MM.1S (cell line): ENCODE measurements at regions not wholly inside any gene's neighbourhood (a gene's known extent, or its start where the extent isn't known, plus 50 kb on each side); places are given as distances from the start of the nearest gene placed in this dataset.

Source experiments
- DNase-seq: peaks from one replicate; pipeline ENCODE4 v3.0.0-alpha.2; 2015
- H2AFZ ChIP-seq: fragments of 300-600 bp; sonication (generic); 2 replicates; pipeline ENCODE4 v1.6.0; 2016; ENCODE audit warnings: antibody characterized with exemption, low read length
- H3F3A ChIP-seq: fragments of 300-600 bp; sonication (generic); 2 replicates; pipeline ENCODE4 v1.6.1; 2016; ENCODE audit warnings: mild to moderate bottlenecking, antibody characterized with exemption, low read length, moderate library complexity, mixed read lengths; ENCODE audit not compliant: insufficient read depth
- H3K27ac ChIP-seq: fragments of 300-600 bp; sonication (generic); 2 replicates; pipeline ENCODE4 v1.5.1; 2016; ENCODE audit warnings: mild to moderate bottlenecking, low read length
- H3K27me3 ChIP-seq: fragments of 300-600 bp; sonication (generic); replicated peaks from 2 replicates; pipeline ENCODE4 v1.6.0; 2016; ENCODE audit warnings: low read length; ENCODE audit not compliant: insufficient read depth
- H3K36me3 ChIP-seq: fragments of 300-600 bp; sonication (generic); replicated peaks from 2 replicates; pipeline ENCODE4 v1.6.1; 2016; ENCODE audit warnings: mild to moderate bottlenecking, low read length, mixed read lengths; ENCODE audit not compliant: insufficient read depth
- H3K4me1 ChIP-seq: fragments of 300-600 bp; sonication (generic); 2 replicates; pipeline ENCODE4 v1.6.1; 2016; ENCODE audit warnings: low read length, mixed read lengths
- H3K4me2 ChIP-seq: fragments of 300-600 bp; sonication (generic); 2 replicates; pipeline ENCODE4 v1.6.0; 2016; ENCODE audit warnings: low read depth, low read length
- H3K4me3 ChIP-seq: fragments of 300-600 bp; sonication (generic); 2 replicates; pipeline ENCODE4 v1.5.1; 2016; ENCODE audit warnings: low read length, mixed read lengths
- H3K79me2 ChIP-seq: fragments of 300-600 bp; sonication (generic); 2 replicates; pipeline ENCODE4 v1.6.1; 2016; ENCODE audit warnings: mixed run types, low read length, mixed read lengths
- H3K9ac ChIP-seq: fragments of 300-600 bp; sonication (generic); 2 replicates; pipeline ENCODE4 v1.6.1; 2016; ENCODE audit warnings: low read length, mixed read lengths
- H3K9me2 ChIP-seq: fragments of 300-600 bp; sonication (generic); replicated peaks from 2 replicates; pipeline ENCODE4 v1.6.1; 2016; ENCODE audit warnings: mild to moderate bottlenecking, low read length, mixed read lengths; ENCODE audit not compliant: insufficient read depth
- H3K9me3 ChIP-seq: fragments of 300-600 bp; sonication (generic); replicated peaks from 2 replicates; pipeline ENCODE4 v1.6.1; 2016; ENCODE audit warnings: mild to moderate bottlenecking, low read length, mixed read lengths; ENCODE audit not compliant: insufficient read depth
- H4K20me1 ChIP-seq: fragments of 300-600 bp; sonication (generic); 2 replicates; pipeline ENCODE4 v1.6.1; 2016; ENCODE audit warnings: mild to moderate bottlenecking, low read length, moderate library complexity, mixed read lengths; ENCODE audit not compliant: insufficient read depth
- EZH2 ChIP-seq: fragments of 300-600 bp; sonication (generic); optimal IDR thresholded peaks from 2 replicates; pipeline ENCODE3; 2017; ENCODE audit warnings: low read depth, mild to moderate bottlenecking, antibody characterized with exemption, low read length, mixed read lengths
- EZH2phosphoT487 ChIP-seq: fragments of 300-600 bp; sonication (generic); IDR thresholded peaks from 2 replicates; pipeline ENCODE4 v1.6.1; 2018; ENCODE audit warnings: antibody characterized with exemption, low read length
- TF ChIP-seq, protein P1 (sequence below): fragments of 300-600 bp; sonication (generic); IDR thresholded peaks from 2 replicates; pipeline ENCODE4 v1.5.1; 2016; ENCODE audit warnings: antibody characterized with exemption, low read length, mixed read lengths

DNA sequence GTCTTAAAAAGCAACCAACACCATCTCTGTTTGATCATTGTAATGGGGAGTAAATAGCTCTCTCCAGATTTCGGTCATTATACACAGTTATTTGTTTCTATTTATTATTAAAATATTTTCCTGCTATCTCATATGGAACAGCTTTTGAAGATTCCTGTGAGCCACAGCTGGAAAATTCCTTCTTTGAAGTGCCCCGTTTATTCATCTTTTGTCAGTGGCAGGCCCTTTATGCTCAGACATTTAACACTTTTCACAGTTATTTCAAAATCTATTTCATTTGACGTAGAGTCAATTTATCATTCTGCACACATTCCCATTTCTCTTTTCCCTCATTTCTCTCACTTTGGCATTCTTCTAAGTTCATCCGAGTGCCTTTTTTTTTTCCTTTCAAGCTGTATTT, 245.9 kb upstream of the ELAC2 start:
- no peaks in the 10 kb centered on the region for H3F3A ChIP-seq
- H3K27ac ChIP-seq = no peak overlapping the region
- TF ChIP-seq EZH2 = no peak
- TF ChIP-seq, protein P1, sequence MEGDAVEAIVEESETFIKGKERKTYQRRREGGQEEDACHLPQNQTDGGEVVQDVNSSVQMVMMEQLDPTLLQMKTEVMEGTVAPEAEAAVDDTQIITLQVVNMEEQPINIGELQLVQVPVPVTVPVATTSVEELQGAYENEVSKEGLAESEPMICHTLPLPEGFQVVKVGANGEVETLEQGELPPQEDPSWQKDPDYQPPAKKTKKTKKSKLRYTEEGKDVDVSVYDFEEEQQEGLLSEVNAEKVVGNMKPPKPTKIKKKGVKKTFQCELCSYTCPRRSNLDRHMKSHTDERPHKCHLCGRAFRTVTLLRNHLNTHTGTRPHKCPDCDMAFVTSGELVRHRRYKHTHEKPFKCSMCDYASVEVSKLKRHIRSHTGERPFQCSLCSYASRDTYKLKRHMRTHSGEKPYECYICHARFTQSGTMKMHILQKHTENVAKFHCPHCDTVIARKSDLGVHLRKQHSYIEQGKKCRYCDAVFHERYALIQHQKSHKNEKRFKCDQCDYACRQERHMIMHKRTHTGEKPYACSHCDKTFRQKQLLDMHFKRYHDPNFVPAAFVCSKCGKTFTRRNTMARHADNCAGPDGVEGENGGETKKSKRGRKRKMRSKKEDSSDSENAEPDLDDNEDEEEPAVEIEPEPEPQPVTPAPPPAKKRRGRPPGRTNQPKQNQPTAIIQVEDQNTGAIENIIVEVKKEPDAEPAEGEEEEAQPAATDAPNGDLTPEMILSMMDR = no peak
- TF ChIP-seq EZH2phosphoT487 = no peak
- H3K36me3 ChIP-seq = no peaks in the 10 kb centered on the region
- H3K4me1 ChIP-seq = no peaks in the 10 kb centered on the region
- no peak overlapping the region for H3K4me3 ChIP-seq
- DNase-seq = no peak
- no peak overlapping the region for H2AFZ ChIP-seq
- H3K9me2 ChIP-seq = no peaks in the 10 kb centered on the region
- H3K9me3 ChIP-seq = no peaks in the 10 kb centered on the region
- H4K20me1 ChIP-seq = no peaks in the 10 kb centered on the region
- no peaks in the 10 kb centered on the region for H3K27me3 ChIP-seq
- H3K79me2 ChIP-seq = no peaks in the 10 kb centered on the region
- H3K4me2 ChIP-seq = no peak overlapping the region
- H3K9ac ChIP-seq = no peak overlapping the region

DNA sequence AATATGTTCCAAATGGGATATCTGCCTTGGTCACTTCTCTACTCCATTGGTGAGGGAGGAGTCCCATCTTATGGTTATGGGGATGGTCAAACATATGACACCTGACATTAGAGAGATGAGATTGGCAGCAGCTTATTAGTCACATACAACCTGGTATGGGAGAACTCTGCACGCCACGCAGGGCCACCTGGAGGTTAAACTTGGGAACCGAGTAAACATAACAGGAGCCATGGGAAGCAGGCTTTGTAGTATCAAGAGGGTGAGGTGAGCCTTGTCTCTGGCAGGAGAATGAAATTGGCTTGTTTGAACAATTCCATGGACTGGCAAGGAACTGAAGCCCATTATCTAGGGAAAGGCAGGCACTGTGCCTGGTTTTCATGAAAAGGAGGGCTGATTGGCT, 238.7 kb upstream of the ELAC2 start:
- TF ChIP-seq, protein P1 = no peak
- TF ChIP-seq EZH2 (no peak), EZH2phosphoT487 (no peak)
- Histone ChIP-seq H3K9me3 (no peaks in the 10 kb centered on the region), H2AFZ (no peak overlapping the region), H3K36me3 (no peaks in the 10 kb centered on the region), H4K20me1 (no peaks in the 10 kb centered on the region), H3K27ac (no peak overlapping the region), H3K9me2 (no peaks in the 10 kb centered on the region), H3K27me3 (no peaks in the 10 kb centered on the region), H3F3A (no peaks in the 10 kb centered on the region), H3K4me2 (no peak overlapping the region), H3K79me2 (no peaks in the 10 kb centered on the region), H3K4me3 (no peak overlapping the region), H3K4me1 (no peaks in the 10 kb centered on the region), H3K9ac (no peak overlapping the region)
- DNase-seq = no peak

DNA sequence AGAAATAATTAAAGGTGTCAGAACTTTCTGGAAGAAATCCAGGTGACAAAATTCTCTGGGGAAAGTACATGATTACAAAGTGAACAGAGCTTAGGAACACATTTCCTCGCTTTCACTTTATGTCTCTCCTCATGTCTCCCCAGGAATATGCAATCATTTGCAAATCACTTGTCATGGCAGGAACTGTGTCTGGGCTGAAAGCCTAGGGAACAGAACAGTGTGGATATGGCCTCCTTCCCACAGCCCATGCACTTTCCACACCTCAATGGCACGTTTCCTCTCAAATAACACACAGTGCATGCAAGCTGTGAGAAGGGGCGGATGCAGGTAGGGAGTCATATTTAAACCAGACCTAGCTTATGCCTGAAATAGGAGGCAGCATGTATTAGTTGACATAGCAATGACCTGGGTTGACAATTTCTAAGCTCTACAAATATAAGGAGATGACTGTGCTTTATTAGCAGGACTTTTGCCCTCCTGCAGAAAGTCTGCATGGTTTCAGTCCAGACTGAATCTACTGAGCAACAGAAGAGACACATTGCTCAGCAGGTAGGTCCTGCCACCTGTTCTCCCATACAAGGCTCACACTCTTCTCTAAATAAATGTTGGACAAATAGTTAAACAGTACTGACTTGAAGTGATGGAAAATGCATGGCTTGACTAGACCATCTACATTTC, 236.0 kb upstream of the ELAC2 start:
- H3K79me2 ChIP-seq = no peaks in the 10 kb centered on the region
- no peaks in the 10 kb centered on the region for H3K36me3 ChIP-seq
- H3K9me2 ChIP-seq = no peaks in the 10 kb centered on the region
- no peak overlapping the region for H3K4me2 ChIP-seq
- TF ChIP-seq EZH2phosphoT487 (no peak), EZH2 (no peak)
- TF ChIP-seq, protein P1 = no peak
- no peaks in the 10 kb centered on the region for H3K9me3 ChIP-seq
- H4K20me1 ChIP-seq = no peaks in the 10 kb centered on the region
- H3K27ac ChIP-seq = no peak overlapping the region
- H3F3A ChIP-seq = no peaks in the 10 kb centered on the region
- H2AFZ ChIP-seq = no peak overlapping the region
- no peak for DNase-seq
- no peak overlapping the region for H3K4me3 ChIP-seq
- H3K4me1 ChIP-seq = no peaks in the 10 kb centered on the region
- no peak overlapping the region for H3K9ac ChIP-seq
- H3K27me3 ChIP-seq = no peaks in the 10 kb centered on the region
